WTC11 (cell line): ENCODE measurements at regions not wholly inside any gene's neighbourhood (a gene's known extent, or its start where the extent isn't known, plus 50 kb on each side); places are given as distances from the start of the nearest gene placed in this dataset.

Experiments used
- ATAC-seq: fragments of 200-7000 bp; cut with Tn5 transposase; 2 replicates; pipeline ENCODE4 v1.10.0; 2021; ENCODE audit warnings: mild to moderate bottlenecking, moderate library complexity
- CTCF ChIA-PET: fragments of 300-600 bp; sonication (Branson Sonifier 250); formaldehyde crosslinking; loops from one replicate; lab custom pipeline; 2021; ENCODE audit warnings: antibody characterized with exemption; lab: Charles Lee
- POLR2A ChIA-PET: fragments of 350-600 bp; sonication (Branson Sonifier 250); formaldehyde crosslinking; loops from one replicate; lab custom pipeline; 2021; ENCODE audit warnings: antibody characterized with exemption; lab: Charles Lee
- DNase-seq: peaks from one replicate; pipeline ENCODE4 v3.0.0; 2021; ENCODE audit warnings: low spot score
- H3K27ac Mint-ChIP-seq: 2 replicates; pipeline ENCODE4 v1.8.0; 2021; ENCODE audit warnings: mixed read lengths
- H3K27me3 Mint-ChIP-seq: 2 replicates; pipeline ENCODE4 v1.8.0; 2021; ENCODE audit warnings: low read depth, mild to moderate bottlenecking, moderate library complexity, mixed read lengths
- H3K36me3 Mint-ChIP-seq: 2 replicates; pipeline ENCODE4 v1.8.0; 2021; ENCODE audit warnings: mixed read lengths
- H3K4me1 Mint-ChIP-seq: 2 replicates; pipeline ENCODE4 v1.8.0; 2022; ENCODE audit warnings: mixed read lengths
- H3K4me3 Mint-ChIP-seq: 2 replicates; pipeline ENCODE4 v1.8.0; 2021; ENCODE audit warnings: mild to moderate bottlenecking, moderate library complexity, mixed read lengths
- H3K9me3 Mint-ChIP-seq: 2 replicates; pipeline ENCODE4 v1.8.0; 2021; ENCODE audit warnings: mixed read lengths
- ATF1 ChIP-seq: sonication (generic); formaldehyde crosslinking; IDR thresholded peaks from 2 replicates; pipeline ENCODE4 v1.8.1; 2023; ENCODE audit warnings: mild to moderate bottlenecking, moderate library complexity, missing genetic modification reagents
- MYBL2 ChIP-seq: sonication (generic); formaldehyde crosslinking; IDR thresholded peaks from 2 replicates; pipeline ENCODE4 v1.8.1; 2023; ENCODE audit warnings: mild to moderate bottlenecking, moderate library complexity, missing genetic modification reagents
- OVOL2 ChIP-seq: fragments of 250-450 bp; sonication (Bioruptor Pico); IDR thresholded peaks from 2 replicates; pipeline ENCODE4 v1.9.0; 2021; ENCODE audit warnings: mild to moderate bottlenecking, borderline replicate concordance
- SOX15 ChIP-seq: fragments of 250-450 bp; sonication (Bioruptor Pico); IDR thresholded peaks from 2 replicates; pipeline ENCODE4 v1.9.0; 2021; ENCODE audit warnings: mild to moderate bottlenecking
- ZBTB21 ChIP-seq: sonication (generic); formaldehyde crosslinking; IDR thresholded peaks from 2 replicates; pipeline ENCODE4 v1.8.1; 2023; ENCODE audit warnings: mild to moderate bottlenecking, missing genetic modification reagents, borderline replicate concordance
- ZNF138 ChIP-seq: sonication (generic); formaldehyde crosslinking; conservative IDR thresholded peaks from 2 replicates; pipeline ENCODE4 v1.8.1; 2022; ENCODE audit warnings: mild to moderate bottlenecking, moderate library complexity, missing genetic modification reagents
- ZNF232 ChIP-seq: sonication (generic); formaldehyde crosslinking; IDR thresholded peaks from 2 replicates; pipeline ENCODE4 v1.8.0; 2022; ENCODE audit warnings: mild to moderate bottlenecking, missing genetic modification reagents
- ZNF317 ChIP-seq: sonication (generic); formaldehyde crosslinking; IDR thresholded peaks from 2 replicates; pipeline ENCODE4 v1.8.1; 2023; ENCODE audit warnings: low read depth, mild to moderate bottlenecking, moderate library complexity, missing genetic modification reagents, borderline replicate concordance
- ZNF423 ChIP-seq: fragments of 250-450 bp; sonication (Bioruptor Pico); IDR thresholded peaks from 2 replicates; pipeline ENCODE4 v2.1.2; 2022; ENCODE audit warnings: mild to moderate bottlenecking, moderate library complexity
- ZNF671 ChIP-seq: fragments of 250-450 bp; sonication (Bioruptor Pico); IDR thresholded peaks from 2 replicates; pipeline ENCODE4 v1.8.0; 2021; ENCODE audit warnings: mild to moderate bottlenecking
- TF ChIP-seq, protein P1 (sequence below): sonication (generic); formaldehyde crosslinking; IDR thresholded peaks from 2 replicates; pipeline ENCODE4 v1.8.0; 2022; ENCODE audit warnings: mild to moderate bottlenecking, missing genetic modification reagents
- TF ChIP-seq, protein P2 (sequence below): sonication (generic); formaldehyde crosslinking; conservative IDR thresholded peaks from 2 replicates; pipeline ENCODE4 v1.8.1; 2022; ENCODE audit warnings: mild to moderate bottlenecking, missing genetic modification reagents
- TF ChIP-seq, protein P3 (sequence below): fragments of 250-450 bp; sonication (Bioruptor Pico); IDR thresholded peaks from 2 replicates; pipeline ENCODE4 v1.9.0; 2021; ENCODE audit warnings: mild to moderate bottlenecking, borderline replicate concordance
- TF ChIP-seq, protein P4 (sequence below): sonication (generic); formaldehyde crosslinking; IDR thresholded peaks from 2 replicates; pipeline ENCODE4 v1.8.1; 2023; ENCODE audit warnings: mild to moderate bottlenecking, moderate library complexity, missing genetic modification reagents
- TF ChIP-seq, protein P5 (sequence below): sonication (generic); formaldehyde crosslinking; IDR thresholded peaks from 2 replicates; pipeline ENCODE4 v1.8.0; 2023; ENCODE audit warnings: missing genetic modification reagents
- TF ChIP-seq, protein P6 (sequence below): fragments of 250-450 bp; sonication (Bioruptor Pico); IDR thresholded peaks from 2 replicates; pipeline ENCODE4 v1.8.0; 2021; ENCODE audit warnings: mild to moderate bottlenecking
- TF ChIP-seq, protein P7 (sequence below): fragments of 250-450 bp; sonication (Bioruptor Pico); conservative IDR thresholded peaks from 2 replicates; pipeline ENCODE4 v1.9.0; 2021; ENCODE audit warnings: mild to moderate bottlenecking

DNA sequence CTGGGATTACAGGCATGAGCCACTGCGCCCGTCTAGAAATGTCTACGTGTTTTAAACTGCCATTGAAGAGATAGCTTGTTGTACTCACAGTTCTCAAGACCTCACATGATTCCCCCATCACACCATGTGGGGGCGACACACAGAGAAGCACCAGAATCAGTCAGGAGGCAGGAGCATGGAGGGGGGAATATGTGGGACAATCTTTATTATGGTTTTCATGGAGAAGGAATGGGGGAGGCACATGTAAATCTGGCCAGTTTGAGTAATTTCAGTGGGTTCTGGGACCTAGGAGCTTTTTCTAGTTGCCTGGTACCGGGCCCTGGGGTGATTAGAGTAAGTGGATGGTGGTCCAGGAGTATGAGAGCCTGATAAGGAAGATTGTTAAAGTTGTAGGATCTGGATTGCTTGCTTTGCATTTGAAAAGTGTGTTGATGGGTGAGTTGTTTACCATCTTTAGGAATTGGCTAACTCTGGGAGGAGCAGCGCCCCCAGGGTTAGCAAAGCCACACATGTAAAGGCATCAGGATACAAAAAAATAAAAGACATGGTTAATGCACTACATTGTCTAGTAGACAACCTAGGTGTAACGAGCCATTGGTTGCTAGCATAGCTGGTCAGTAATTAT lies 85.4 kb upstream of the SLC13A1 start (continued):
- TF ChIP-seq, protein P1, sequence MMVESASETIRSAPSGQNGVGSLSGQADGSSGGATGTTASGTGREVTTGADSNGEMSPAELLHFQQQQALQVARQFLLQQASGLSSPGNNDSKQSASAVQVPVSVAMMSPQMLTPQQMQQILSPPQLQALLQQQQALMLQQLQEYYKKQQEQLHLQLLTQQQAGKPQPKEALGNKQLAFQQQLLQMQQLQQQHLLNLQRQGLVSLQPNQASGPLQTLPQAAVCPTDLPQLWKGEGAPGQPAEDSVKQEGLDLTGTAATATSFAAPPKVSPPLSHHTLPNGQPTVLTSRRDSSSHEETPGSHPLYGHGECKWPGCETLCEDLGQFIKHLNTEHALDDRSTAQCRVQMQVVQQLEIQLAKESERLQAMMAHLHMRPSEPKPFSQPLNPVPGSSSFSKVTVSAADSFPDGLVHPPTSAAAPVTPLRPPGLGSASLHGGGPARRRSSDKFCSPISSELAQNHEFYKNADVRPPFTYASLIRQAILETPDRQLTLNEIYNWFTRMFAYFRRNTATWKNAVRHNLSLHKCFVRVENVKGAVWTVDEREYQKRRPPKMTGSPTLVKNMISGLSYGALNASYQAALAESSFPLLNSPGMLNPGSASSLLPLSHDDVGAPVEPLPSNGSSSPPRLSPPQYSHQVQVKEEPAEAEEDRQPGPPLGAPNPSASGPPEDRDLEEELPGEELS (CRISPR knock-in tag), result peak; percentile 73; the same call in 1 of the 2 replicates
- TF ChIP-seq, all 79 proteins: peak for 3

DNA sequence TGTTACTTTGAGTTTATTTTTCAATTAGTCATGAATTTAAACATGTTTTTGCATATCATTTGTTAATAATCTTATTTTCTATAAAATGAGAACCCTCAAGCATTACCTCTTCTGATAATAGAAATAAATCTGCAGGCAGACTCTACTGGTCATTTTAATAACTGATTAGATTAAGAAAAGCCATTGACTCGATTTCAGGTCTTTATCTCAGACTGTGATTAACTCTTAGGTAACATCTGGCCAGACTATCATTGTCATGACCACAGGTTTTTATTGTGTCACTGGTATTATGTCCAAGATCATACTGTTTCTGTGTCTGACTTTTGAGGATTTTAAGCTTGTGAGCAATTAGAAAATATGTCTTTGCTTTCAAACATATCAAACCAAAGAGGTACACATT lies 83.6 kb upstream of the SLC13A1 start:
- POLR2A ChIA-PET, result no interaction called here
- TF ChIP-seq, protein P2, sequence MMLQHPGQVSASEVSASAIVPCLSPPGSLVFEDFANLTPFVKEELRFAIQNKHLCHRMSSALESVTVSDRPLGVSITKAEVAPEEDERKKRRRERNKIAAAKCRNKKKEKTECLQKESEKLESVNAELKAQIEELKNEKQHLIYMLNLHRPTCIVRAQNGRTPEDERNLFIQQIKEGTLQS, result no peak
- no peak for TF ChIP-seq ZNF232 (CRISPR knock-in tag)
- TF ChIP-seq, protein P3, sequence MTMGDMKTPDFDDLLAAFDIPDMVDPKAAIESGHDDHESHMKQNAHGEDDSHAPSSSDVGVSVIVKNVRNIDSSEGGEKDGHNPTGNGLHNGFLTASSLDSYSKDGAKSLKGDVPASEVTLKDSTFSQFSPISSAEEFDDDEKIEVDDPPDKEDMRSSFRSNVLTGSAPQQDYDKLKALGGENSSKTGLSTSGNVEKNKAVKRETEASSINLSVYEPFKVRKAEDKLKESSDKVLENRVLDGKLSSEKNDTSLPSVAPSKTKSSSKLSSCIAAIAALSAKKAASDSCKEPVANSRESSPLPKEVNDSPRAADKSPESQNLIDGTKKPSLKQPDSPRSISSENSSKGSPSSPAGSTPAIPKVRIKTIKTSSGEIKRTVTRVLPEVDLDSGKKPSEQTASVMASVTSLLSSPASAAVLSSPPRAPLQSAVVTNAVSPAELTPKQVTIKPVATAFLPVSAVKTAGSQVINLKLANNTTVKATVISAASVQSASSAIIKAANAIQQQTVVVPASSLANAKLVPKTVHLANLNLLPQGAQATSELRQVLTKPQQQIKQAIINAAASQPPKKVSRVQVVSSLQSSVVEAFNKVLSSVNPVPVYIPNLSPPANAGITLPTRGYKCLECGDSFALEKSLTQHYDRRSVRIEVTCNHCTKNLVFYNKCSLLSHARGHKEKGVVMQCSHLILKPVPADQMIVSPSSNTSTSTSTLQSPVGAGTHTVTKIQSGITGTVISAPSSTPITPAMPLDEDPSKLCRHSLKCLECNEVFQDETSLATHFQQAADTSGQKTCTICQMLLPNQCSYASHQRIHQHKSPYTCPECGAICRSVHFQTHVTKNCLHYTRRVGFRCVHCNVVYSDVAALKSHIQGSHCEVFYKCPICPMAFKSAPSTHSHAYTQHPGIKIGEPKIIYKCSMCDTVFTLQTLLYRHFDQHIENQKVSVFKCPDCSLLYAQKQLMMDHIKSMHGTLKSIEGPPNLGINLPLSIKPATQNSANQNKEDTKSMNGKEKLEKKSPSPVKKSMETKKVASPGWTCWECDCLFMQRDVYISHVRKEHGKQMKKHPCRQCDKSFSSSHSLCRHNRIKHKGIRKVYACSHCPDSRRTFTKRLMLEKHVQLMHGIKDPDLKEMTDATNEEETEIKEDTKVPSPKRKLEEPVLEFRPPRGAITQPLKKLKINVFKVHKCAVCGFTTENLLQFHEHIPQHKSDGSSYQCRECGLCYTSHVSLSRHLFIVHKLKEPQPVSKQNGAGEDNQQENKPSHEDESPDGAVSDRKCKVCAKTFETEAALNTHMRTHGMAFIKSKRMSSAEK (CRISPR knock-in tag), result no peak
- ATAC-seq, result no peak
- H3K4me3 Mint-ChIP-seq, result no peak overlapping the region
- H3K27me3 Mint-ChIP-seq, result peaks cover 38% of the 10 kb centered on the region
- peaks cover 19% of the 10 kb centered on the region for H3K4me1 Mint-ChIP-seq
- no peak for DNase-seq
- H3K27ac Mint-ChIP-seq, result no peak overlapping the region
- H3K36me3 Mint-ChIP-seq, result no peaks in the 10 kb centered on the region
- CTCF ChIA-PET, result no interaction called here
- peaks cover 7% of the 10 kb centered on the region for H3K9me3 Mint-ChIP-seq

DNA sequence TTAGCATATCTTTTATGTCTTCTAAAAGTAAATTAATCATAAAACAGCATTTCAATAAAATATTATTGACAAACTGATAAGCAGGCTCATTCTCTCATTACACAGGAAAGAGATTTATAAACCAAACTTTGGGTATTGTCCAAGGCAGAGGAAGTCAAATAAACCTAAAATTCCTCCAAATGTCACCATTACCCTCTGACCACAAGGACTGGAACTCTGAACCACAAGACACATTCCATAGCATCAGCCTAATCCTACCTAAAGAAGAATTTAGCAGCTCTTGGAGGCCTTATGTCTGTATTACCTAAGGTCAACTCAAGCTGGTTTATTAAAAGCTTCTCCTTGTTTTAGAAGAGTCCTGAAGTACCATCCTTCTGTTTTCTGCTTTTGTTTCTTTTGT lies 82.4 kb upstream of the SLC13A1 start:
- no peak overlapping the region for H3K4me3 Mint-ChIP-seq
- H3K27ac Mint-ChIP-seq, result no peak overlapping the region
- no peak for ATAC-seq
- CTCF ChIA-PET, result no interaction called here
- peaks cover 27% of the 10 kb centered on the region for H3K27me3 Mint-ChIP-seq
- H3K36me3 Mint-ChIP-seq, result no peaks in the 10 kb centered on the region
- H3K9me3 Mint-ChIP-seq, result no peaks in the 10 kb centered on the region; the same call in 1 of the 2 replicates
- H3K4me1 Mint-ChIP-seq, result peaks cover 19% of the 10 kb centered on the region
- POLR2A ChIA-PET, result no interaction called here
- no peak for DNase-seq
- TF ChIP-seq, protein P4, sequence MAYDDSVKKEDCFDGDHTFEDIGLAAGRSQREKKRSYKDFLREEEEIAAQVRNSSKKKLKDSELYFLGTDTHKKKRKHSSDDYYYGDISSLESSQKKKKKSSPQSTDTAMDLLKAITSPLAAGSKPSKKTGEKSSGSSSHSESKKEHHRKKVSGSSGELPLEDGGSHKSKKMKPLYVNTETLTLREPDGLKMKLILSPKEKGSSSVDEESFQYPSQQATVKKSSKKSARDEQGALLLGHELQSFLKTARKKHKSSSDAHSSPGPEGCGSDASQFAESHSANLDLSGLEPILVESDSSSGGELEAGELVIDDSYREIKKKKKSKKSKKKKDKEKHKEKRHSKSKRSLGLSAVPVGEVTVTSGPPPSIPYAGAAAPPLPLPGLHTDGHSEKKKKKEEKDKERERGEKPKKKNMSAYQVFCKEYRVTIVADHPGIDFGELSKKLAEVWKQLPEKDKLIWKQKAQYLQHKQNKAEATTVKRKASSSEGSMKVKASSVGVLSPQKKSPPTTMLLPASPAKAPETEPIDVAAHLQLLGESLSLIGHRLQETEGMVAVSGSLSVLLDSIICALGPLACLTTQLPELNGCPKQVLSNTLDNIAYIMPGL (CRISPR knock-in tag), result no peak
- TF ChIP-seq ZNF671 (CRISPR knock-in tag) (no peak), SOX15 (CRISPR knock-in tag) (no peak), ZNF423 (CRISPR knock-in tag) (no peak), ZBTB21 (CRISPR knock-in tag) (no peak), ZNF138 (CRISPR knock-in tag) (no peak), OVOL2 (CRISPR knock-in tag) (no peak), ZNF317 (no peak), ATF1 (CRISPR knock-in tag) (no peak), MYBL2 (CRISPR knock-in tag) (no peak)
- TF ChIP-seq, protein P5, sequence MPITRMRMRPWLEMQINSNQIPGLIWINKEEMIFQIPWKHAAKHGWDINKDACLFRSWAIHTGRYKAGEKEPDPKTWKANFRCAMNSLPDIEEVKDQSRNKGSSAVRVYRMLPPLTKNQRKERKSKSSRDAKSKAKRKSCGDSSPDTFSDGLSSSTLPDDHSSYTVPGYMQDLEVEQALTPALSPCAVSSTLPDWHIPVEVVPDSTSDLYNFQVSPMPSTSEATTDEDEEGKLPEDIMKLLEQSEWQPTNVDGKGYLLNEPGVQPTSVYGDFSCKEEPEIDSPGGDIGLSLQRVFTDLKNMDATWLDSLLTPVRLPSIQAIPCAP (CRISPR knock-in tag), result no peak
- TF ChIP-seq, protein P6, sequence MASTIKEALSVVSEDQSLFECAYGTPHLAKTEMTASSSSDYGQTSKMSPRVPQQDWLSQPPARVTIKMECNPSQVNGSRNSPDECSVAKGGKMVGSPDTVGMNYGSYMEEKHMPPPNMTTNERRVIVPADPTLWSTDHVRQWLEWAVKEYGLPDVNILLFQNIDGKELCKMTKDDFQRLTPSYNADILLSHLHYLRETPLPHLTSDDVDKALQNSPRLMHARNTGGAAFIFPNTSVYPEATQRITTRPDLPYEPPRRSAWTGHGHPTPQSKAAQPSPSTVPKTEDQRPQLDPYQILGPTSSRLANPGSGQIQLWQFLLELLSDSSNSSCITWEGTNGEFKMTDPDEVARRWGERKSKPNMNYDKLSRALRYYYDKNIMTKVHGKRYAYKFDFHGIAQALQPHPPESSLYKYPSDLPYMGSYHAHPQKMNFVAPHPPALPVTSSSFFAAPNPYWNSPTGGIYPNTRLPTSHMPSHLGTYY, result no peak
- TF ChIP-seq, protein P1 (CRISPR knock-in tag), result no peak
- TF ChIP-seq, protein P7, sequence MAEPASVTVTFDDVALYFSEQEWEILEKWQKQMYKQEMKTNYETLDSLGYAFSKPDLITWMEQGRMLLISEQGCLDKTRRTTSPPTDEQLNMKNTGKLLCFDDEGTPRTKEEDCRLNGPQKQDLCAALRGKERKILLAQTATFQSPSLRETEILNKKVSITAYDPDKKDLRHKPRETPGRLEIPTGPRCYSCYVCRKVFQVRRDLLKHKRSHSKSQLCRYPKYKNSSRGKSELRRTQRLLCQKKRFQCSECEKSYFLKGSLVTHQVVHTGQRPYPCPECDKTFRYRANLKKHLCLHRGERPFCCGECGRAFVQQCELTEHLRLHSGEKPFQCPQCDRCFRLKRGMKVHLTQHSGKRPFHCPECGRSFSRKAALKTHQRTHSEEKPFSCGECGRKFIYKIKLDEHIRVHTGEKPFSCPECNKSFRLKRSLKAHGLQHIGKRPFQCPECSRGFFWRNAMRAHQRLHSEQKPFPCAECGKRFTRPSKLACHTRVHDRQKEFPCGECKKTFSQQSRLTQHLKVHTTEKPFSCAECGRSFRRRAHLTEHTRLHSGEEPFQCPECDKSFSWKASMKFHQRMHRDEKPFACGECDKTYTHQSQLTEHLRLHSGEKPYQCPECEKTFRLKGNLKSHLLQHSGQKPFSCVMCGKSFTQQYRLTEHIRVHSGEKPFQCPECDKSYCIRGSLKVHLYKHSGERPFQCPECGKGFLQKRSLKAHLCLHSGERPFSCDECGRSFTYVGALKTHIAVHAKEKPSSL (CRISPR knock-in tag), result no peak
